Neural progenitor cell (in vitro differentiated cells): ENCODE measurements at regions not wholly inside any gene's neighbourhood (a gene's known extent, or its start where the extent isn't known, plus 50 kb on each side); places are given as distances from the start of the nearest gene placed in this dataset.
A peak's percentile ranks its signal among the peaks of the same experiment; 100 is the strongest.

ENCODE experiments used
- DNase-seq: peaks from one replicate; pipeline ENCODE4 v3.0.0-alpha.2; 2016; ENCODE audit warnings: low spot score
- H2AFZ ChIP-seq: fragments of 200-600 bp; sonication (generic); replicated peaks from 2 replicates; pipeline ENCODE4 v1.6.1; 2016; ENCODE audit warnings: antibody characterized with exemption
- H3F3A ChIP-seq: fragments of 200-600 bp; sonication (generic); 2 replicates; pipeline ENCODE4 v1.6.1; 2016; ENCODE audit warnings: antibody characterized with exemption, low read depth
- H3K27ac ChIP-seq: fragments of 200-600 bp; sonication (generic); 2 replicates; pipeline ENCODE4 v1.5.1; 2016; ENCODE audit warnings: mild to moderate bottlenecking
- H3K27me3 ChIP-seq: fragments of 200-600 bp; sonication (generic); 2 replicates; pipeline ENCODE4 v1.6.1; 2016; ENCODE audit warnings: mild to moderate bottlenecking, moderate library complexity
- H3K36me3 ChIP-seq: fragments of 200-600 bp; sonication (generic); 2 replicates; pipeline ENCODE4 v1.5.1; 2016
- H3K4me1 ChIP-seq: fragments of 200-600 bp; sonication (generic); 2 replicates; pipeline ENCODE4 v1.6.1; 2016; ENCODE audit warnings: mixed run types
- H3K4me2 ChIP-seq: fragments of 200-600 bp; sonication (generic); 2 replicates; pipeline ENCODE4 v1.6.1; 2016
- H3K4me3 ChIP-seq: fragments of 200-600 bp; sonication (generic); 2 replicates; pipeline ENCODE4 v1.5.1; 2016
- H3K79me2 ChIP-seq: fragments of 200-600 bp; sonication (generic); 2 replicates; pipeline ENCODE4 v1.6.1; 2016; ENCODE audit warnings: low read depth
- H3K9ac ChIP-seq: fragments of 200-600 bp; sonication (generic); 2 replicates; pipeline ENCODE4 v1.6.1; 2016
- H3K9me3 ChIP-seq: fragments of 200-600 bp; sonication (generic); 2 replicates; pipeline ENCODE4 v1.5.1; 2016; ENCODE audit warnings: low read depth
- H4K20me1 ChIP-seq: fragments of 200-600 bp; sonication (generic); 2 replicates; pipeline ENCODE4 v1.6.1; 2016; ENCODE audit warnings: low read depth
- H3K27ac Mint-ChIP-seq: 3 replicates; pipeline ENCODE4 v1.8.0; 2021; ENCODE audit warnings: mixed read lengths
- H3K27me3 Mint-ChIP-seq: 2 replicates; pipeline ENCODE4 v1.8.0; 2022; ENCODE audit warnings: low read depth, mild to moderate bottlenecking, inconsistent platforms, moderate library complexity, mixed read lengths; ENCODE audit not compliant: insufficient read depth
- H3K36me3 Mint-ChIP-seq: 3 replicates; pipeline ENCODE4 v1.8.0; 2021; ENCODE audit warnings: mixed read lengths
- H3K4me1 Mint-ChIP-seq: 3 replicates; pipeline ENCODE4 v1.8.0; 2021; ENCODE audit warnings: mixed read lengths
- H3K4me3 Mint-ChIP-seq: 3 replicates; pipeline ENCODE4 v1.8.0; 2021; ENCODE audit warnings: mild to moderate bottlenecking, moderate library complexity, mixed read lengths
- H3K9me3 Mint-ChIP-seq: 3 replicates; pipeline ENCODE4 v1.8.0; 2020; ENCODE audit warnings: mixed read lengths
- EZH2 ChIP-seq: fragments of 200-600 bp; sonication (generic); IDR thresholded peaks from 2 replicates; pipeline ENCODE4 v1.6.1; 2017; ENCODE audit warnings: antibody characterized with exemption, mild to moderate bottlenecking, moderate library complexity
- EZH2phosphoT487 ChIP-seq: fragments of 200-600 bp; sonication (generic); IDR thresholded peaks from 2 replicates; pipeline ENCODE4 v1.6.1; 2017; ENCODE audit warnings: antibody characterized with exemption
- TF ChIP-seq, protein P1 (sequence below): fragments of 200-600 bp; sonication (generic); IDR thresholded peaks from 2 replicates; pipeline ENCODE4 v1.5.1; 2017; ENCODE audit warnings: antibody characterized with exemption, mild to moderate bottlenecking

DNA sequence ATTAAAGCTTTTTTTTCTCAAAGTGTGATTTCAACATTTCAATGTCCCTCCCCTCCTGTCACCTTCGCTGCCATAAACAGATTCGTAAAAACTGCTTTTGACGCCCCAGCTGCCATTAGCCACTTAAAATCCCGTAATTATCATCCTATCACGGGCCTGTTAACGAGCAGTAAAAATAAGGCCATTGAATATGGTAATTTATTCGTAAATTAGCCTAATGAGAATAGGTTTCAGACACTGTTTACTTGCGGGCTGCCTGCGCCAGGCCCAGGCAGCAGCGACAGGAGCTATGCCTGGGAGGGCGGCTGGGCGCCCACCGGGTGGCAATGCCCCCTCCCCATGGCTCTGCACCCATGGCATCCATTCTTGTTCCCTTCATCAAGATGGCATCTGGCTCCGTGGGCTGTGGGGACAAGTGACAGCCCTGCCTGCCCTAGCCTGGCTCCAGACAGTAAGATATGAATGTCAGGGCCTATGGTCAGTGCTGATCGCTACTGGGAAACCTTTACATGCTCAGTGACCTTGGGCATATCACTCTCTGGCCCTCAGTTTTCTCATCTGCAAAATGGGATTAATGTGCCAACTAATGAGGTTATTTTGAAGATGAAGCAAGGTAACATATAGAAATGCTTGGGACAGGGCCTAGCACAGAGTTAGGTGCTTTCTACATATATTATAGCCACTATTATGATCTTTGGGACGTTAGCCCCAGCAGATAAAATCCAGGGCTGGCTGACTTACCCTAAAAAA lies 500.8 kb downstream of the MN1 start:
- Histone ChIP-seq H3K79me2 (no peaks in the 10 kb centered on the region), H3K9ac (no peak overlapping the region), H4K20me1 (no peaks in the 10 kb centered on the region), H2AFZ (no peak overlapping the region), H3K4me3 (no peak overlapping the region), H3K27ac (no peak overlapping the region), H3F3A (no peaks in the 10 kb centered on the region), H3K9me3 (no peaks in the 10 kb centered on the region), H3K36me3 (no peaks in the 10 kb centered on the region), H3K27me3 (peaks cover 9% of the 10 kb centered on the region), H3K4me2 (no peak overlapping the region), H3K4me1 (peaks cover 32% of the 10 kb centered on the region)
- Mint-ChIP-seq H3K9me3 (no peaks in the 10 kb centered on the region), H3K4me3 (peak overlapping the region; percentile 27), H3K27ac (peak overlapping the region; percentile 55), H3K27me3 (peaks cover 22% of the 10 kb centered on the region), H3K36me3 (no peaks in the 10 kb centered on the region), H3K4me1 (peaks cover 47% of the 10 kb centered on the region)
- no peak for DNase-seq
- TF ChIP-seq, protein P1, sequence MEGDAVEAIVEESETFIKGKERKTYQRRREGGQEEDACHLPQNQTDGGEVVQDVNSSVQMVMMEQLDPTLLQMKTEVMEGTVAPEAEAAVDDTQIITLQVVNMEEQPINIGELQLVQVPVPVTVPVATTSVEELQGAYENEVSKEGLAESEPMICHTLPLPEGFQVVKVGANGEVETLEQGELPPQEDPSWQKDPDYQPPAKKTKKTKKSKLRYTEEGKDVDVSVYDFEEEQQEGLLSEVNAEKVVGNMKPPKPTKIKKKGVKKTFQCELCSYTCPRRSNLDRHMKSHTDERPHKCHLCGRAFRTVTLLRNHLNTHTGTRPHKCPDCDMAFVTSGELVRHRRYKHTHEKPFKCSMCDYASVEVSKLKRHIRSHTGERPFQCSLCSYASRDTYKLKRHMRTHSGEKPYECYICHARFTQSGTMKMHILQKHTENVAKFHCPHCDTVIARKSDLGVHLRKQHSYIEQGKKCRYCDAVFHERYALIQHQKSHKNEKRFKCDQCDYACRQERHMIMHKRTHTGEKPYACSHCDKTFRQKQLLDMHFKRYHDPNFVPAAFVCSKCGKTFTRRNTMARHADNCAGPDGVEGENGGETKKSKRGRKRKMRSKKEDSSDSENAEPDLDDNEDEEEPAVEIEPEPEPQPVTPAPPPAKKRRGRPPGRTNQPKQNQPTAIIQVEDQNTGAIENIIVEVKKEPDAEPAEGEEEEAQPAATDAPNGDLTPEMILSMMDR: no peak
- TF ChIP-seq EZH2phosphoT487 (no peak), EZH2 (no peak)

DNA sequence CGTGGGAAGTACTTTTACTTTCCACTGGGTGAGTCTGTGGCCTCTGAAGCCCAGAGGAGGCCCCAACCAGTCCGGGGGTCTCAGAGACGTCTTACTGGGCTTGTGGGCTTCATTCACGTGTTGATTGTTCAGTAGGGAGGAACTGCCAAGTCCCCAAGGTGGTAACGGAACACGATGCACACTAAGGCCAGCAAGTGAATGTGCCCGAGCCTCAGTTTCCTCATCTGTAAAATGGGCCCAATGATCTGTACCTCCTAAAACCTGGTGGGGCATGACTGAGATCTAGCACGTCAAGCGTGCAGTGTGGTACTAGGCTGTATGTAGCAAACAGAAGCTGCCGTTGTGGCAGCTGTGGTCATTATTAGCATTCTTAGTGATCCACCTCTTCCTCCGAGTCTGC lies 499.1 kb downstream of the MN1 start:
- Histone ChIP-seq H3K4me1 (peaks cover 21% of the 10 kb centered on the region), H4K20me1 (no peaks in the 10 kb centered on the region), H3F3A (no peaks in the 10 kb centered on the region), H3K4me2 (no peak overlapping the region), H3K4me3 (no peak overlapping the region), H3K27me3 (peaks cover 9% of the 10 kb centered on the region), H3K9me3 (no peaks in the 10 kb centered on the region), H3K9ac (no peak overlapping the region), H2AFZ (no peak overlapping the region), H3K79me2 (no peaks in the 10 kb centered on the region), H3K27ac (no peak overlapping the region), H3K36me3 (no peaks in the 10 kb centered on the region)
- peaks cover 29% of the 10 kb centered on the region for H3K4me1 Mint-ChIP-seq
- TF ChIP-seq EZH2phosphoT487: no peak
- TF ChIP-seq, protein P1: no peak
- no peak for TF ChIP-seq EZH2
- DNase-seq: no peak
- no peaks in the 10 kb centered on the region for H3K36me3 Mint-ChIP-seq
- peaks cover 15% of the 10 kb centered on the region for H3K27me3 Mint-ChIP-seq
- no peaks in the 10 kb centered on the region for H3K9me3 Mint-ChIP-seq
- peak overlapping the region; percentile 72 for H3K27ac Mint-ChIP-seq
- H3K4me3 Mint-ChIP-seq: no peak overlapping the region

DNA sequence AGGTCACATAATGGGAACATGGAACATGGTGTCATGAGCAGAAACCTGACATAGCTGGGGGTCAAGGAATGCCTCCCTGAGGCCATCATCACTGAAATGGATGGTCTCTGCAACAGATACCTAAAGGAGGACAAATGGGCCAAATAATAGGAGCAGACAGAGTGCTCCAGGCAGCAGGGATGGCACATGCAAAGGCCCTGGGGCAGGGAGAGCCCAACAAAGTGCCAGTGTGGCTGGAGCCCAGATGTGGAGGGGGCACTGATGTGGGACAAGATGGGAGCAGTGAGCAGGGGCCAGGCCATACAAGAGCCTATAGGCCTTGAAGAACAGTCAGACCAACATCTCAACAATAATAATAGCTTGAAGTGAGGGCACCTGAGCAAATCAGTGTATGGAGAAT lies 497.8 kb downstream of the MN1 start:
- H3K4me1 Mint-ChIP-seq: peaks cover 17% of the 10 kb centered on the region
- peak overlapping the region; percentile 2 for H3K4me3 Mint-ChIP-seq
- Histone ChIP-seq H3K9ac (no peak overlapping the region), H3K4me2 (no peak overlapping the region), H3F3A (no peaks in the 10 kb centered on the region), H3K79me2 (no peaks in the 10 kb centered on the region), H3K9me3 (no peaks in the 10 kb centered on the region), H4K20me1 (no peaks in the 10 kb centered on the region), H2AFZ (no peak overlapping the region), H3K4me3 (no peak overlapping the region), H3K27me3 (peaks cover 4% of the 10 kb centered on the region), H3K4me1 (peaks cover 9% of the 10 kb centered on the region), H3K36me3 (no peaks in the 10 kb centered on the region), H3K27ac (no peak overlapping the region)
- no peaks in the 10 kb centered on the region for H3K36me3 Mint-ChIP-seq
- H3K27me3 Mint-ChIP-seq: peaks cover 15% of the 10 kb centered on the region
- no peak overlapping the region for H3K27ac Mint-ChIP-seq
- TF ChIP-seq EZH2phosphoT487: no peak
- TF ChIP-seq, protein P1: no peak
- no peak for TF ChIP-seq EZH2
- DNase-seq: no peak
- H3K9me3 Mint-ChIP-seq: peaks cover under 1% of the 10 kb centered on the region
